Subcutaneous abdominal adipose tissue (tissue), 5 donors: ENCODE measurements at regions not wholly inside any gene's neighbourhood (a gene's known extent, or its start where the extent isn't known, plus 50 kb on each side); places are given as distances from the start of the nearest gene placed in this dataset.
"Not testable (repeated sequence)": the region's sequence is repeated elsewhere in the genome, so short reads cannot be mapped to it uniquely, and the experiment has no call there.

Experiments used
- H3K27ac ChIP-seq: one replicate; pipeline ENCODE4 v1.7.0; 2013; ENCODE audit warnings: low read depth, mild to moderate bottlenecking, inconsistent platforms, low read length, moderate library complexity
- H3K27me3 ChIP-seq, 5 donors: one replicate each; pipeline ENCODE4 v1.7.0; 2013; ENCODE audit warnings: low read length in 5 of 5, inconsistent platforms in 1 of 5; ENCODE audit not compliant: control insufficient read depth in 5 of 5, insufficient read depth in 4 of 5
- H3K36me3 ChIP-seq, 5 donors: one replicate each; pipeline ENCODE4 v1.7.0; 2013; ENCODE audit warnings: low read length in 5 of 5; ENCODE audit not compliant: control insufficient read depth in 5 of 5, insufficient read depth in 5 of 5
- H3K4me1 ChIP-seq, 5 donors: one replicate each; pipeline ENCODE4 v1.7.0; 2013; ENCODE audit warnings: low read length in 5 of 5, mild to moderate bottlenecking in 3 of 5, moderate library complexity in 1 of 5; ENCODE audit not compliant: control insufficient read depth in 5 of 5, insufficient read depth in 5 of 5
- H3K4me3 ChIP-seq, 5 donors: one replicate each; pipeline ENCODE4 v1.7.0; 2013; ENCODE audit warnings: low read length in 5 of 5, low read depth in 1 of 5
- H3K9ac ChIP-seq, 5 donors: one replicate each; pipeline ENCODE4 v1.7.0; 2013; ENCODE audit warnings: low read length in 5 of 5, mild to moderate bottlenecking in 4 of 5, moderate library complexity in 3 of 5
- H3K9me3 ChIP-seq, 5 donors: one replicate each; pipeline ENCODE4 v1.7.0; 2013; ENCODE audit warnings: low read length in 5 of 5; ENCODE audit not compliant: control insufficient read depth in 5 of 5
- donor health status: healthy.
- donor health status: healthy.
- donor health status: healthy.
- donor health status: healthy.
- donor health status: healthy.

DNA sequence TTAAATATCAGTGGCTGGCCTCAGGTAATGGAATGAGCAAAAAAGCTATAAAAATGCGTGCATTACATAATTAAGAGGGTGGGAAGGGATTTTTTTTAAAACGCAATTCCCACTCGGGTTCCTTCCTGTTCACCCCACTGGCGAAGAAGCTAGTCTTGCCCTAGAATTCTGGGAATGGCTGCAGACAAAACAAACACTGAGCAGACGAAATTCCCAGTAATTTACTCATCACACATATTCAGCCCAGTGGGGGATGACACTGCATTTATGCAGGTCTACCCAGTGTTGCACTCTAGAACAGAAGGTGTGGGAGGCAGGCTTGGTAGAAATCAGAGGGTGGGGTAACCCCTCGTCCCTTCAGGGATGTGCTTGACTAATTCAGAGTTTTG, 2695.0 kb upstream of the DEFB115 start:
- H3K9ac ChIP-seq: no peak overlapping the region
- H3K4me1 ChIP-seq: peaks cover 0 to 2% (median 0%) of the 10 kb centered on the region in 5 donors
- peaks cover 0 to 17% (median 7%) of the 10 kb centered on the region in 5 donors for H3K36me3 ChIP-seq

DNA sequence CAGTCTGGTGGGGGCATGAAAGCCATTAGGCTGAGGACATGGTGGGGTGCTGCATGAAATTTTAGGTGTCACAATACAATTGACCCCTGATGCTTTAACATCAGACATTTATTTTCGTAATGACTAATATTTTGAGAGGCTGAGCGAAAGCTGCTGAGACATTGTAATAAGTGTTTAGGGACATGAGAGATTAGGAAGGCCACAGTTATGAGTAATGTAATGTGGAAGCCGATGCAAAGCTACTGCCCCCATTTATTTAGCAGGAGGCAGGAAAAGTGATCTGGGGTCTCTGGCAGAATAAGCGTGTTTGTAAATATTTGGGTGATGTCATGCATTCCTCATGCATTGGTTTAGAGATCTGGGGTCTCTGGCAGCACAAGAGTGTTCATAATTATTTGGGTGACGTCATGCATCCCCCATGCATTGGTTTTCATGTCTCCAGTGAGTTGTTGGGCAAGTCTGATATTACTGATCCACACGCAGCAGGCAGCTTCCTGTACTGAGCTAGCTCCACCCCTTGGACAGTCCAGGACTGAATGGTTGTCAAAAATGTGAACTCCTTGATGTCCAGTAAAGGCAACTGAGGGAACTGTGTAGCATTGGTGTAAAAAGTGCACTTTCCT, 2694.5 kb upstream of the DEFB115 start:
- not testable (repeated sequence) for H3K27me3 ChIP-seq, H3K4me3 ChIP-seq, H3K27ac ChIP-seq, H3K9ac ChIP-seq, H3K4me1 ChIP-seq
- peaks cover 0 to 19% (median 0%) of the 10 kb centered on the region in 5 donors for H3K9me3 ChIP-seq
- peaks cover 0 to 17% (median 7%) of the 10 kb centered on the region in 5 donors for H3K36me3 ChIP-seq

More for the DNA sequence above, 2695.0 kb upstream of the DEFB115 start:
- H3K9me3 ChIP-seq: peaks cover 0 to 19% (median 0%) of the 10 kb centered on the region in 5 donors
- no peak overlapping the region for H3K4me3 ChIP-seq
- no peak overlapping the region for H3K27ac ChIP-seq
- H3K27me3 ChIP-seq: no peaks in the 10 kb centered on the region

DNA sequence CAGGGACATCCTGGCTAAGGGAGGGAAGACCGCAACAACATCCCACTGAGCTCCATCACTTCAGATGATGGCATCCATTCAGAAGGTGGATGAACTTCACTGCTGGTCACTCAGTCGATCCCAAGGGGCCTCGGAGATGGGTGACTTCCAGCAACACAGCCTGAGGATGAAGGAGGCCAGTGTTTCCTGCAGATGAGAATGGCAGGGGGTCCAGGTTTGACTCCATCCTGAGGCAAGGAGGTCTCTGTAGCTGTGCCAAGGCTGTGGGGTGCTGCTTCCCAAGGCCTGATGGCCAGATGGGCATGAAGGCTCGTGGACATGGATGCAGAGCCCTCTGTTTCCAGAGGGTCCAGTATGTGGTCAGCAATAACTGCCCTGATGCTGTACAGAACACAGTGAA, 2693.4 kb upstream of the DEFB115 start:
- not testable (repeated sequence) for H3K4me1 ChIP-seq, H3K27me3 ChIP-seq, H3K4me3 ChIP-seq, H3K27ac ChIP-seq, H3K9ac ChIP-seq
- H3K9me3 ChIP-seq: peaks cover 0 to 19% (median 0%) of the 10 kb centered on the region in 5 donors
- H3K36me3 ChIP-seq: peaks cover 0 to 17% (median 7%) of the 10 kb centered on the region in 5 donors

DNA sequence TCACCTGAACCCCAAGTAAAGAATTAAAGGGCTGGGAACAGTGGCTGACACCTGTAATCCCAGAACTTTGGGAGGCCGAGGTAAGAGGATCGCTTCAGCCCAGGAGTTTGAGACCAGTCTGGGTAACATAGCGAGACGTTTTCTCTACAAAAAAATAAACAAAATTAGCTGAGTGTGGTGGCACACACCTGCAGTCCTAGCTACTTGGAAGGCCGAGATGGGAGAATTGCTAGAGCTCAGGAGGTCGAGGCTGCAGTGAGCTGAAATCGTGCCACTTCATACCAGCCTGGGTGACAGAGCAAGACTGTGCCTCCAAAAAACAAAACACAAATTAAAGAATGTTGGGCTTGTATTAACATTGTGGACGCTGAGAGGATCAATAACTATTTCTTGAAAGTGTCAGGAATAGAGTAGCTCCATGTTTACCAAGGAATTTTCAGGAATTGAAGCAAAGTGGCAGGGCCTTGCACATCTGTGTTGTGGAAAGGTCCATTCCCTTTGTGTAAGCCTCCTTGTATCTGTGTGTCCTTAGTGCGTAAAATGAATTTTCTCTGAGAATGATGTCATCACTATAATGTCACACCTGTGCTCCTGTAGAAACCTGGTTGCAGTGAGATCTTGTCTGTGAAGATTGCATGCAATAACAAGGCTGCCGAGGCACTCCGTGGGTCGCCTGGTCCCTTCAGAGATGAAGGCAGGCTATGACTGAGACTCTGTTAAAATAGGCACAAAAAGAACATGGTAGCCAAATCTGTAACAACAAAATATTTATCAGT, 2692.6 kb upstream of the DEFB115 start:
- H3K4me3 ChIP-seq, H3K27me3 ChIP-seq, H3K27ac ChIP-seq, H3K4me1 ChIP-seq, H3K9ac ChIP-seq: not testable (repeated sequence)
- H3K9me3 ChIP-seq: peaks cover 0 to 23% (median 3%) of the 10 kb centered on the region in 5 donors
- H3K36me3 ChIP-seq: peaks cover 0 to 17% (median 7%) of the 10 kb centered on the region in 5 donors

DNA sequence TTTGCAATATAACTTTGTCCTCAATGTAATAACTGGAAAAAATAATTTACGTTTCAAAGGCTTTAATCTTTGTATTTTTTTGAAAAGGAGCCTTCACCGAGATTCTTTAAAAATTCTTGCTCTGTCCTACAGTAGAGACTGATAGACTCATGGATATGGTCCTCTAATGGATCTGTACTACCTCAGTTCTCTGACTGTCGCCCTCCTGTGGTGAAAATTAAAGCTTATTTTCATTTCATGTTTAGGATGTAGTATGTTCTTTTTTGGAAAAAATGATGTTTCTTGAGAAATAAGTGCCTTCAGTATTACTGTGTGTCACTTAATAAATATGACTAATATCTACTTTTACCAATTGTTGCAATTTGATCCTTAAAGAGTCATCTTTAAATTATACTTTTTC, 2681.5 kb upstream of the DEFB115 start:
- not testable (repeated sequence) for H3K27me3 ChIP-seq, H3K9ac ChIP-seq, H3K27ac ChIP-seq, H3K36me3 ChIP-seq, H3K9me3 ChIP-seq, H3K4me3 ChIP-seq, H3K4me1 ChIP-seq

DNA sequence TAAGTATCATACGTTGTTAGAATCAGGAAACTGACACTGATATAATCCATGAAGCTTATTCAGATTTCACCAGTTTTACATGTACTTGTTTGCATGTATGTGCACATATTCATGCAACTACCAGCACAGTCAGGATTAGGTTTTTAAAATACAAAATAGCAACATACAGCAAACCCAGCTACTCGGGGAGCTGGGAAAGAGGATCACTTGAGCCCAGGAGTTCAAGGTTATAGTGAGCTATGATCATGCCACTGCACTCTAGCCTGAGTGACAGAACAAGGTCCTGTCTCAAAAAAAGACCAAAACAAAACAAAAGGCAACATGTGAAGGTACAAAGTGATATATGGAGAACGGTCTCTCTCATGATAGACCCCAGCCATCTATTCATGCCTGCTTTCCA, 2665.8 kb upstream of the DEFB115 start:
- not testable (repeated sequence) for H3K9ac ChIP-seq, H3K27ac ChIP-seq, H3K4me3 ChIP-seq, H3K27me3 ChIP-seq, H3K9me3 ChIP-seq, H3K4me1 ChIP-seq, H3K36me3 ChIP-seq

DNA sequence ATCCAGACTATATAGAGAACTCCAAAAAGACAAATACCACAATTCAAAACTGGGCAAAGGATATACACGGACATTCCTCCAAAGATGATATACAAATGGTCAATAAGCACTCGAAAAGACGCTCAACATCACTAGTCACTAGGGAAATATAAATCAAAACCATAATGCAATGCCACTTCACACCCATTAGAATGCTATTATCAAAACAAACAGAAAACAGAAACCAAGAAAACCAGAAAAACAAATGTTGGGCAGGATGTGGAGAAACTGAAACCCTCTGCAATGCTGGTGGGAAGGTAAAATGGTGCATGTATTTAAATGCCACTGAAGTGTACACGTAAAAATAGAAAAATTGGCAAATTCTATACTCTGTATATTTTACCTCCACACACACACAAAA, 2664.1 kb upstream of the DEFB115 start:
- H3K9me3 ChIP-seq, H3K27ac ChIP-seq, H3K4me1 ChIP-seq, H3K27me3 ChIP-seq, H3K4me3 ChIP-seq, H3K9ac ChIP-seq, H3K36me3 ChIP-seq: not testable (repeated sequence)

DNA sequence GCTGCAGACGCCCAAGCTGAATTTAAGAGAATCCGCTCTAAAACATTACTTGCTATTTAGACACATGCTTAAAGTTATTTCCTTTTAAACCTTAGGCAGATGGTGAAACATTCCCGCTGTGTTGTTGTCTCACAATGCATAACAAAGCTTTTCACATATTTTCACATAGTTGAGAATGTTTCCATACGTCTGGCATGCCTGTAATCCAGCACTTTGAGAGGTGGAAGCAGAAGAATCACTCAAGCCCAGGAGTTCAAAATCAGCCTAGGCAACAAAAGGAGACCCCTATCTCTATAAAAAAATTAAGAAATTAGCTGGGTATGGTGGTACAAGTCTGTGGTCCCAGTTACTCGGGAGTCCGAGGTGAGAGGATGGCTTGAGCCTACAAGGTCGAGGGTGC, 2663.0 kb upstream of the DEFB115 start:
- H3K4me3 ChIP-seq, H3K36me3 ChIP-seq, H3K27ac ChIP-seq, H3K4me1 ChIP-seq, H3K9me3 ChIP-seq, H3K27me3 ChIP-seq, H3K9ac ChIP-seq: not testable (repeated sequence)

DNA sequence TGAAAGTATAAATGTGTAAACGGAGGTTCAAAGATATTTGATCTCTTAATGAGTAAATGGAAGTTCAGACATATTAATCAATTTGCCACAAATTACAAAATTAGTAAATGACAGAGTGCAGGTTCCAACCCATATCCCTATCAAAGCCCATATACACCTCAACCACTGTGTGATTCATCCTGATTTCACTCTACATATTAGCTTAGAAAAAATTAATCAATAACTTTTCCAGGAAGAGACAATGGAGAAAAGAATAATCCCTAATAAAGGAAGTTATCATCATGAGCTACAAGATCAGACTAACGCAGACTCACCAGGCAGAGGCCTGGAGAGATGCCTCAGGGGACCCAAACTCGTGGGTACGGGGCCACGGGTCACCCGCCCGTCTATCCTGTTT, 2655.5 kb upstream of the DEFB115 start:
- Histone ChIP-seq H3K4me3 (peak overlapping the region; percentile 53 to 86 (median 76)), H3K9ac (peak overlapping the region; percentile 38 to 75 (median 61))
- H3K36me3 ChIP-seq: not testable (repeated sequence)

DNA sequence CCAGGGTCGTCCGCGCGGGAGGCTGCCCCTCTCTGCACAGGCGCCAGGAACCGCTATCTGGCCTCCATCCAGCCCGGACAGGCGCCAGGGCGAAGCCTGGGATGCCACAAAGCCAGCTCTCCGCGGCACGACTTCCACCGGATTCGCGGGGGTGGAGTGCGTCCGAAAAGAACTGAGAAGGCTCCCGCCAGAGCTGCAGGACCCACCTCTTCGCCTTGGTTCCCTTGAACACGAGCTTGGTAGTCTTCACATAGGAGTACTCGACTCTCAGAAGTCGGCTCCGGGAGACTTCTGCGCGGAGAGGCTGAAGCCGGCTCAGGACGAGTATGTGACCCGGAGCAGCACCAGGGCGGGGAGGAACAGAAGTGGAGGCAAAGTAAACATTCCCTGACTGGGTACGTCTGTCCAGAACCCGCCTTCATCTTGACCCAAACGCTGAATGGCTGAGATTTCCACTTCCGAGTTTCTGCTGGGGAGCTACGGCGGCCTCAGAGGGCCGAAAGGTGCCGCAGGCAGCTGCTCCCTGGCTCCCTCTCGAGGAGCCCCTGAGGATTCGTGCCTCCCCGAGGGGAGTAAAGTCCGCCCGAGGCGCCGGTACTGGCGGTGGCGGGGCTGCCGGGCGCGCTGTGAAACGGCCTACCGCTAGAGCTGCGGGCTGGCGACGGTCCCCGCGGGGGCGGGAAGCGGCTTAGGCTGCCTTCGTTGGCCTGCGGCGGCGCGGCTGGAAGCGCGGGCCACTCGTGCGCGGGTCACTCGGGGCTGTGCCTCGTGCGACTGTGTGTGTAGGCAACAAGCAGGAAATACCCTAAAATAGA, 2654.9 kb upstream of the DEFB115 start:
- Histone ChIP-seq H3K4me3 (peak overlapping the region; percentile 70 to 88 (median 77)), H3K9ac (peak overlapping the region; percentile 38 to 75 (median 61)), H3K27ac (peak overlapping the region; percentile 70)
- H3K27me3 ChIP-seq, H3K9me3 ChIP-seq, H3K36me3 ChIP-seq, H3K4me1 ChIP-seq: not testable (repeated sequence)

More for the DNA sequence above, 2655.5 kb upstream of the DEFB115 start:
- H3K27ac ChIP-seq: peak overlapping the region; percentile 70
- H3K27me3 ChIP-seq, H3K4me1 ChIP-seq, H3K9me3 ChIP-seq: not testable (repeated sequence)
